ENCODE measurements at regions not wholly inside any gene's neighbourhood (a gene's known extent, or its start where the extent isn't known, plus 50 kb on each side); places are given as distances from the start of the nearest gene placed in this dataset.

DNA sequence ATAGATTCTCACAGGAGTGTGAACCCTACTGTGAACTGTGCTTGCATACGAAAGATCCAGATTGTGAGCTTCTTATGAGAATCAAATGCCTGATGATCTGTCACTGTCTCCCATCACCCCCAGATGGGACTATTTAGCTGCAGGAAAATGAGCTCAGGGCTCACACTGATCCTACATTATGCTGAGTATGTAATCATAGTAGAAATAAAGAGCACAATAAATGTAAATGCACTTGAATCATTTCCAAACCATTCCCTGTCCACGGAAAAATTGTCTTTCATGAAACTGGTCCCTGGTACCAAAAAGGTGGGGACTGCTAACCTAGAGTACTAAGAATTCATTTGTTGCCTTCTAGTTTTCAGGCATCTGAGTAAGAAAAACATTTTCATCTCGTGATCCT is 1215.8 kb upstream of the TMEM132C start:
- TF ChIP-seq, protein P1, sequence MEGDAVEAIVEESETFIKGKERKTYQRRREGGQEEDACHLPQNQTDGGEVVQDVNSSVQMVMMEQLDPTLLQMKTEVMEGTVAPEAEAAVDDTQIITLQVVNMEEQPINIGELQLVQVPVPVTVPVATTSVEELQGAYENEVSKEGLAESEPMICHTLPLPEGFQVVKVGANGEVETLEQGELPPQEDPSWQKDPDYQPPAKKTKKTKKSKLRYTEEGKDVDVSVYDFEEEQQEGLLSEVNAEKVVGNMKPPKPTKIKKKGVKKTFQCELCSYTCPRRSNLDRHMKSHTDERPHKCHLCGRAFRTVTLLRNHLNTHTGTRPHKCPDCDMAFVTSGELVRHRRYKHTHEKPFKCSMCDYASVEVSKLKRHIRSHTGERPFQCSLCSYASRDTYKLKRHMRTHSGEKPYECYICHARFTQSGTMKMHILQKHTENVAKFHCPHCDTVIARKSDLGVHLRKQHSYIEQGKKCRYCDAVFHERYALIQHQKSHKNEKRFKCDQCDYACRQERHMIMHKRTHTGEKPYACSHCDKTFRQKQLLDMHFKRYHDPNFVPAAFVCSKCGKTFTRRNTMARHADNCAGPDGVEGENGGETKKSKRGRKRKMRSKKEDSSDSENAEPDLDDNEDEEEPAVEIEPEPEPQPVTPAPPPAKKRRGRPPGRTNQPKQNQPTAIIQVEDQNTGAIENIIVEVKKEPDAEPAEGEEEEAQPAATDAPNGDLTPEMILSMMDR (IDR thresholded peaks at IDR 0.05; ENCODE audit: insufficient read depth, low read depth, low read length), result no peak
- Histone ChIP-seq H3K27me3 (ENCODE audit: control insufficient read depth, insufficient read depth, low read length) (no peaks in the 10 kb centered on the region), H3K36me3 (ENCODE audit: control insufficient read depth, insufficient read depth, low read length) (no peaks in the 10 kb centered on the region), H3K4me3 (ENCODE audit: low read depth, low read length) (no peak overlapping the region)
- ChIA-PET POLR2A (no interaction called here), CTCF (interaction anchor here (0.6 to 1.1 kb wide), 2 partner anchors 72 to 332 kb away, joined by 3 to 4 read pairs; no protein-coding TSS in a partner anchor)
- no peak for DNase-seq (ENCODE audit: low read depth)

DNA sequence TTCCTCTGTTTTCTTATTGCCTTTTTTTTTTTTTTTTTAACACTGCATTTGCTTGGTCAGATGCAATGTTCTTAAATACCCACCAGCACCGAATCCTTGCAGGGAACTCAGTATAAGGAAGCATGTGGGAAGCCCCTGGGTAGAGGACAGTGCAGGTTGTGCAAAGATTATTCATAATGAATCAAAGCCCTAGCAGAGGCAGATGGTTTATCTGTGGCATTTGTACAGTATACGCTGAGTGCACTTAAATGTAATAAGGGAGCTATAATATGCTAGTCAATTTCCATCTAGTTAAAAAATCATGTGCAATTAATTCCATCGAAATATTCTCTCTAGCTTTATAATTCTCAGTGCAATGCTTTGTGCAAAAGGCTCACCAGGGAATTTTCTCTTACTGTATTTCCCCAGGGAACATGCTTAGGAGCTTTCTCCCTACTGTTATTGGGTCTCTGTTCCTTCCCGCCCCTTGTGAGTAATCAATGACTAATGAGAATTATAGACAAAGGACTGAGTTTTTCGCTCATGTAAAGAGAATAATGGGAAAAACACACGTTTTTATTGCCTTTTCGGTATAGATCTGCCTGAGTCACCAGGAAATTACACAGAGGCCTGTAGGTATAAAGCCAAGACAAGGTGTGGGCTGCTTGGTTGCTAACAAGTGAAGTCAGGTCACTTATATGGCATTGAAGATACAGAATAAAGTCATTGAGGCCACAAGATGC is 1214.3 kb upstream of the TMEM132C start:
- H3K27me3 ChIP-seq (ENCODE audit: control insufficient read depth, insufficient read depth, low read length), result no peaks in the 10 kb centered on the region
- TF ChIP-seq, protein P1 (IDR thresholded peaks at IDR 0.05; ENCODE audit: insufficient read depth, low read depth, low read length), result no peak
- no peak overlapping the region for H3K4me3 ChIP-seq (ENCODE audit: low read depth, low read length)
- peak; percentile 26 for DNase-seq (ENCODE audit: low read depth)
- ChIA-PET POLR2A (no interaction called here), CTCF (interaction anchor here (0.7 kb wide), 1 partner anchor 1464 kb away, joined by 3 read pairs; no protein-coding TSS in a partner anchor)
- H3K36me3 ChIP-seq (ENCODE audit: control insufficient read depth, insufficient read depth, low read length), result no peaks in the 10 kb centered on the region

DNA sequence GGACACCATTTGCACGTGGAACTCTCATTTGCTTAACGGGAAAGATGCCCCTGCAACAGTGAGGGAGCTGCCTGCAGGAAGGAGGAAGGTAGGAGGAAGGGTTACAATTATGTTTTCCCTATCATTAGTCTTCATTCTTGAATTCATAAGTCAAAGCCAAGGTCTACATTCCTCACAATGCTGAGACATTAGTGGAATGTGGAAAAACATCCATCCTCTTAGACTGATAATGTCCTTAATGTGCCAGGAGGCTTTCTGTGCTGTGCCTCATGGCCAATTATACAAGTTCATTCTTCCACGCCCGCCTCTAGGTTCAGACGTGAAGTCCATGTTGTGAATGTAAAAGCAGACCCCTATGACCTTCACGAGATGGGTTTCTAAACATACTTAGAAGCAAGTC is 1212.4 kb upstream of the TMEM132C start:
- TF ChIP-seq, protein P1 (IDR thresholded peaks at IDR 0.05; ENCODE audit: insufficient read depth, low read depth, low read length), result no peak
- CTCF ChIA-PET, result interaction anchor here (0.5 kb wide), 1 partner anchor 23 kb away, joined by 3 read pairs; no protein-coding TSS in a partner anchor
- POLR2A ChIA-PET, result no interaction called here
- H3K36me3 ChIP-seq (ENCODE audit: control insufficient read depth, insufficient read depth, low read length), result no peaks in the 10 kb centered on the region
- H3K27me3 ChIP-seq (ENCODE audit: control insufficient read depth, insufficient read depth, low read length), result no peaks in the 10 kb centered on the region
- no peak overlapping the region for H3K4me3 ChIP-seq (ENCODE audit: low read depth, low read length)
- DNase-seq (ENCODE audit: low read depth), result peak; percentile 23

DNA sequence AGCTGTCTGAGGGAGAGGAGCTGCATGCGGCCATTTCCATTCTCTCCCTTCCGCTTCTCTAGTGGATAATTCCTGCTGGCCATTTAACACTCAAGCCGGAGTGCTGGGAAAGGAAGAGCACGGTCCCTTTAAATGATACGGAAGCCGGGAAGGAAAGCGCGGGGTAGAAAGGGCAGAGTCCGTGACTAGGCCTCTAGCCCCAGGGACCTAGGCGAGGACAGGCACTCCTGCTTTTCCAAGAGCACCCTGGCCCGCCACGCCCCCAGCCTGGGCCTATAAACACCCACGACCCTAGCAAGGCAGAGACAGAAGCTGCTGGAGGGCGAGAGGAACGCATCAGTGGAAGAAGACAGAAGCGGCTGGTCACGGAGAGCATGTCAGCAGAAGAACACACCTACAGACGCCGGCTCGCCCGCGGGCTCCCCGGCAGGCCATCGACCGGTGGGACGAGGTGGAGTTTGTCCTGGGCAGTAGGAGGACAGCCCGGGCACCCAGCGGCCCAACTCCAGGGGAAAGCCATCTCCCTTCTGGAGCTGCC is 1206.6 kb upstream of the TMEM132C start:
- Histone ChIP-seq H3K36me3 (ENCODE audit: control insufficient read depth, insufficient read depth, low read length) (no peaks in the 10 kb centered on the region), H3K27me3 (ENCODE audit: control insufficient read depth, insufficient read depth, low read length) (no peaks in the 10 kb centered on the region), H3K4me3 (ENCODE audit: low read depth, low read length) (no peak overlapping the region)
- no peak for DNase-seq (ENCODE audit: low read depth)
- ChIA-PET CTCF (no interaction called here), POLR2A (no interaction called here)
- TF ChIP-seq, protein P1 (IDR thresholded peaks at IDR 0.05; ENCODE audit: insufficient read depth, low read depth, low read length), result no peak

DNA sequence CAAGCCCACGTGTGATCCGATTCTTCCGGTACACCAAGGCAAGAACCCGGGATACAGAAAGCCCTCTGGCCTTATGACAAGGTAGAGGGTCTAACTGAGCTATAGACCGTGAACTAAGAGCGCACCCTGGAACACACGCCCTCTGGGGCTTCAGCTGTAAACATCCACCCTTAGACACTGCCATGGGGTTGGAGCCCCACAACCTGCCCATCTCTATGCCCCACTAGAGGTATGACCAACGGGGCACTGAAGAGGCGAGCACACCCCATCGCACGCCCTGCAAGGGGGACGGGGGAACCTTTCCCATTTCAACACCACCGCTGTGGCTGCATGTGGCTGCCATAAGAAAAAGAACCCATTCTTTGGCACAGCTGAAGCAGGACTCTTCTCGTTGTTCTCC is 1206.0 kb upstream of the TMEM132C start:
- no peaks in the 10 kb centered on the region for H3K36me3 ChIP-seq (ENCODE audit: control insufficient read depth, insufficient read depth, low read length)
- CTCF ChIA-PET, result no interaction called here
- POLR2A ChIA-PET, result no interaction called here
- H3K4me3 ChIP-seq (ENCODE audit: low read depth, low read length), result no peak overlapping the region
- DNase-seq (ENCODE audit: low read depth), result no peak
- H3K27me3 ChIP-seq (ENCODE audit: control insufficient read depth, insufficient read depth, low read length), result no peaks in the 10 kb centered on the region
- TF ChIP-seq, protein P1 (IDR thresholded peaks at IDR 0.05; ENCODE audit: insufficient read depth, low read depth, low read length), result no peak
